ENCODE measurements at regions not wholly inside any gene's neighbourhood (a gene's known extent, or its start where the extent isn't known, plus 50 kb on each side); places are given as distances from the start of the nearest gene placed in this dataset.

DNA sequence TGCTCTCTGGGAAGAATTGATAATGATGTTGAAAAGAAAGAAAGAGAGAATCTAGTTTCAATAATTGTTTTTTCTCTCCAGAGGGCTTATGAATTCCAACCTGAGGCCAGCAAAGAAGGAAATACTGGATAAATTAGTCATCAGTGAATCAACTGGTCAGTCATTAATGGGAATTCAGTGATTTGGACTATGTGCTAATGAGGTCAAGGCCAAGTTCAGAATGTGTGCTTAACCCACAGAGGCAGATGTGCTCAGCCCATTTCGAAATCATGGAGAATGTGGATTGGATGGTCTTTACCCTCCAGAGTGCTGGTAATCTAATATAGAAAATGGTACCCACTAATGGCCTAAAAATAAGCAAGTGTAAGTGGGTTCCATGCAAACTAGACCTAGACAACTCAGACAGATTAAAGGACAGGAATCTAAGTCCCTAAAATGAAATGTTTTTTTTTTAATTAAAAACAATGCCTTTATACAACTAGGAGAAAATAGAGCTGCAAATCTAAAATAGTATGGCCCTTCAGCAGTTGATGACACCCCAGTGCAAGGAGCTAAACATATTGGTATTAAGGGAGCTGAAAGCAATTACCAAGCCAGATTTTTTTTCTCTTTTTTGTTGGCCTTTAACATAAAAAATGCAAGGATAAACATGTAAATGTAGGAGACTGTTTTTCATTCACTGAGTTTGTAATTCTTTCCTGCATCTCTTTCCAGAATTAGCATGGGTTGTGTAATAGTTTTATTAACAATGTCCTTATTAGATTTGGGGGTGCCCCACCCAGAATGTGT, 296.9 kb downstream of the SATB2 start:
- TF ChIP-seq, protein P1, sequence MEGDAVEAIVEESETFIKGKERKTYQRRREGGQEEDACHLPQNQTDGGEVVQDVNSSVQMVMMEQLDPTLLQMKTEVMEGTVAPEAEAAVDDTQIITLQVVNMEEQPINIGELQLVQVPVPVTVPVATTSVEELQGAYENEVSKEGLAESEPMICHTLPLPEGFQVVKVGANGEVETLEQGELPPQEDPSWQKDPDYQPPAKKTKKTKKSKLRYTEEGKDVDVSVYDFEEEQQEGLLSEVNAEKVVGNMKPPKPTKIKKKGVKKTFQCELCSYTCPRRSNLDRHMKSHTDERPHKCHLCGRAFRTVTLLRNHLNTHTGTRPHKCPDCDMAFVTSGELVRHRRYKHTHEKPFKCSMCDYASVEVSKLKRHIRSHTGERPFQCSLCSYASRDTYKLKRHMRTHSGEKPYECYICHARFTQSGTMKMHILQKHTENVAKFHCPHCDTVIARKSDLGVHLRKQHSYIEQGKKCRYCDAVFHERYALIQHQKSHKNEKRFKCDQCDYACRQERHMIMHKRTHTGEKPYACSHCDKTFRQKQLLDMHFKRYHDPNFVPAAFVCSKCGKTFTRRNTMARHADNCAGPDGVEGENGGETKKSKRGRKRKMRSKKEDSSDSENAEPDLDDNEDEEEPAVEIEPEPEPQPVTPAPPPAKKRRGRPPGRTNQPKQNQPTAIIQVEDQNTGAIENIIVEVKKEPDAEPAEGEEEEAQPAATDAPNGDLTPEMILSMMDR (IDR thresholded peaks at IDR 0.05) = no peak
- TF ChIP-seq POLR2A (IDR thresholded peaks at IDR 0.05) = no peak
